Memory B cell (primary cell): ENCODE measurements at regions not wholly inside any gene's neighbourhood (a gene's known extent, or its start where the extent isn't known, plus 50 kb on each side); places are given as distances from the start of the nearest gene placed in this dataset.

Experiments used
- ATAC-seq: fragments of 150-1000 bp; cut with Tn5 transposase; 2 replicates; pipeline ENCODE4 v1.10.0; 2021; ENCODE audit warnings: low read depth, mild to moderate bottlenecking, moderate library complexity
- DNase-seq, 2 donors: peaks; one replicate each; pipeline ENCODE4 v3.0.0; 2022; ENCODE audit warnings: low spot score in 2 of 2
- H3K27ac Mint-ChIP-seq: one replicate; pipeline ENCODE4 v1.8.0; 2022; ENCODE audit warnings: mild to moderate bottlenecking, moderate library complexity, mixed read lengths
- H3K27me3 Mint-ChIP-seq: one replicate; pipeline ENCODE4 v1.8.0; 2022; ENCODE audit warnings: mixed read lengths
- H3K36me3 Mint-ChIP-seq: one replicate; pipeline ENCODE4 v1.8.0; 2022; ENCODE audit warnings: mild to moderate bottlenecking, mixed read lengths
- H3K4me1 Mint-ChIP-seq: one replicate; pipeline ENCODE4 v1.8.0; 2022; ENCODE audit warnings: mixed read lengths
- H3K4me3 Mint-ChIP-seq: one replicate; pipeline ENCODE4 v1.8.0; 2022; ENCODE audit warnings: mild to moderate bottlenecking, moderate library complexity, mixed read lengths
- H3K9me3 Mint-ChIP-seq: one replicate; pipeline ENCODE4 v1.8.0; 2022; ENCODE audit warnings: mixed read lengths

- H3K36me3 Mint-ChIP-seq, result no peaks in the 10 kb centered on the region
- peaks cover 1% of the 10 kb centered on the region for H3K27me3 Mint-ChIP-seq
- ATAC-seq (no peak), DNase-seq (no peak)
- no peak overlapping the region for H3K4me3 Mint-ChIP-seq
- H3K9me3 Mint-ChIP-seq, result no peaks in the 10 kb centered on the region
- H3K4me1 Mint-ChIP-seq, result no peaks in the 10 kb centered on the region
- H3K27ac Mint-ChIP-seq, result no peak overlapping the region
These were observed 550.7 kb downstream of the PKHD1 start for GRCh38 chr6:51536728-51537127.

DNA sequence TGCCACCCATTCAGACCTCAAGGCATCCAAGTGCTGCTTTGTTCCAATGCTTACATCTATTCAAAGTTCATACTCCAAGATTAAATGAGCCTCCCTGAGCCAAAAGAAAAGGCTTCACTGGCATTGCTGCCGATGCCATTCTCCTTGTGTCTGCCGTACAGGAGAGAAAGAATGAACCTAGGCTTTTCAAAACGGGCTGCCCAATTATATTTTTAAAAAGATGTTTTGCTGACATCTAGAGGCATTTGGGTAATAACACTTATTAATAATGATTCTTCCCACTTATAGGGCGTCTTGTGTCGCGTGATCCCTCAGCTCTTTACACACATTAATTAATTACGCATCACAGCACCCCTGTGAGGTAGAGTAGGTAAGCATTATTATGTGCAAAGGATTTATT lies 545.6 kb downstream of the PKHD1 start:
- Mint-ChIP-seq H3K36me3 (no peaks in the 10 kb centered on the region), H3K9me3 (no peaks in the 10 kb centered on the region), H3K27ac (no peak overlapping the region), H3K4me3 (no peak overlapping the region), H3K4me1 (no peaks in the 10 kb centered on the region), H3K27me3 (peaks cover 1% of the 10 kb centered on the region)
- no peak for DNase-seq
- ATAC-seq, result no peak

- Mint-ChIP-seq H3K4me3 (no peak overlapping the region), H3K27me3 (peaks cover 1% of the 10 kb centered on the region), H3K9me3 (no peaks in the 10 kb centered on the region), H3K4me1 (no peaks in the 10 kb centered on the region), H3K36me3 (no peaks in the 10 kb centered on the region), H3K27ac (no peak overlapping the region)
- ATAC-seq (no peak), DNase-seq (no peak)
These were observed 544.9 kb downstream of the PKHD1 start for GRCh38 chr6:51542475-51542874.

- H3K9me3 Mint-ChIP-seq, result no peaks in the 10 kb centered on the region
- H3K4me3 Mint-ChIP-seq, result no peak overlapping the region
- ATAC-seq, result no peak
- H3K27me3 Mint-ChIP-seq, result peaks cover 2% of the 10 kb centered on the region
- peaks cover 2% of the 10 kb centered on the region for H3K4me1 Mint-ChIP-seq
- no peak for DNase-seq
- no peak overlapping the region for H3K27ac Mint-ChIP-seq
- no peaks in the 10 kb centered on the region for H3K36me3 Mint-ChIP-seq
These were observed 537.2 kb downstream of the PKHD1 start for GRCh38 chr6:51550243-51550642.

DNA sequence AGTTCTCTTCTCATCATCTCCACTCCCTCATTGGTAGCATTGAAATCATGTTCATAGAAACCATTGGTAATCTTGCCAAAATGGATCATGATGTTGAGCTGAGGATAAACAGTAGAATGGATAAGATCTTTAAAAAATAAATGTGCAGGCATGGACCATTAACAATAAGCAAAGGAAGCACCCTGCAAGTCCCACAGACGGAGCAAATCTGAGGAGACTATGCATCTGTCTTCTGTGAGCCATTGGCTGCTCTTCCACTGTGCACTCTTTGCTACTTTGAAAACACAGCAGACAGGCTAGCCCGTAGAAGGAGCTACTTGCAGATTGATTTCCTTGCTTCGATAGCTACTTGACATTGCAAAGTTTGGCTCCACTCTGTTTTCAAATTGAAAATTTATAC lies 535.0 kb downstream of the PKHD1 start:
- no peak overlapping the region for H3K27ac Mint-ChIP-seq
- H3K4me1 Mint-ChIP-seq, result peaks cover 2% of the 10 kb centered on the region
- DNase-seq, result no peak
- no peaks in the 10 kb centered on the region for H3K36me3 Mint-ChIP-seq
- H3K9me3 Mint-ChIP-seq, result peaks cover 1% of the 10 kb centered on the region
- no peak overlapping the region for H3K4me3 Mint-ChIP-seq
- H3K27me3 Mint-ChIP-seq, result peaks cover 2% of the 10 kb centered on the region
- ATAC-seq, result no peak

- no peak for DNase-seq
- H3K4me3 Mint-ChIP-seq, result no peak overlapping the region
- peaks cover 2% of the 10 kb centered on the region for H3K27me3 Mint-ChIP-seq
- ATAC-seq, result no peak
- peaks cover 2% of the 10 kb centered on the region for H3K4me1 Mint-ChIP-seq
- H3K27ac Mint-ChIP-seq, result no peak overlapping the region
- H3K36me3 Mint-ChIP-seq, result no peaks in the 10 kb centered on the region
- H3K9me3 Mint-ChIP-seq, result peaks cover 1% of the 10 kb centered on the region
These were observed 534.0 kb downstream of the PKHD1 start for GRCh38 chr6:51553246-51554015.

- ATAC-seq, result no peak
- Mint-ChIP-seq H3K9me3 (peaks cover 1% of the 10 kb centered on the region), H3K36me3 (no peaks in the 10 kb centered on the region), H3K4me1 (no peaks in the 10 kb centered on the region), H3K27me3 (no peaks in the 10 kb centered on the region), H3K4me3 (no peak overlapping the region), H3K27ac (no peak overlapping the region)
- no peak for DNase-seq
These were observed 533.4 kb downstream of the PKHD1 start for GRCh38 chr6:51554029-51554428.

DNA sequence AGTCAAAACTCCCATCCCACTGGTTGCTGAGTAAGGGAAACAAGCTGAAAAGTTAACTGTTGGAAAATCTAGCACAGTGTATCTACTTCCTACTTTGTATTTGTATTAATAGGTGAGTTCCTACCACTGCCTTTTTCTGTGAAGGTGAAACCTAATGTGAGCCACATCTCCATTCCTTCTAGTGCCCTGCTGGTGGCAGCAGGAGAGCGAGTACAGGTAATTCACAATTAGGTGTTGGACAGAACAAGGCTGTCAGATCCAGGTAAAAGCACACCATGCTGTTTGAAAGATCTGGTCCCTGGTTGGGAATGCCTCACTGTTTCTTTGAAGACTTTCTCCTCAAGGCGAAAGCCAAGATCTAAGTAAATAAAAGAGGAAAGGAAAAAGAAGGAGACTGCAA lies 528.4 kb downstream of the PKHD1 start:
- no peak for ATAC-seq
- no peak overlapping the region for H3K27ac Mint-ChIP-seq
- peaks cover 3% of the 10 kb centered on the region for H3K9me3 Mint-ChIP-seq
- no peak for DNase-seq
- H3K27me3 Mint-ChIP-seq, result no peaks in the 10 kb centered on the region
- H3K4me1 Mint-ChIP-seq, result peaks cover 5% of the 10 kb centered on the region
- H3K4me3 Mint-ChIP-seq, result no peak overlapping the region
- H3K36me3 Mint-ChIP-seq, result no peaks in the 10 kb centered on the region

- Mint-ChIP-seq H3K4me1 (peaks cover 5% of the 10 kb centered on the region), H3K4me3 (no peak overlapping the region), H3K9me3 (peaks cover 2% of the 10 kb centered on the region), H3K36me3 (no peaks in the 10 kb centered on the region), H3K27me3 (no peaks in the 10 kb centered on the region), H3K27ac (no peak overlapping the region)
- ATAC-seq (no peak), DNase-seq (no peak)
These were observed 525.2 kb downstream of the PKHD1 start for GRCh38 chr6:51562198-51562597.
